HepG2 (cell line): ENCODE measurements at regions not wholly inside any gene's neighbourhood (a gene's known extent, or its start where the extent isn't known, plus 50 kb on each side); places are given as distances from the start of the nearest gene placed in this dataset.

Experiments used
- ATAC-seq: fragments of 200-7000 bp; cut with Tn5 transposase; 3 replicates; pipeline ENCODE4 v1.9.1; 2020; ENCODE audit warnings: mild to moderate bottlenecking, moderate library complexity
- BruUV-seq: library from RNA; stranded (reverse); fragments of 400-500 nt; replicated peaks from 2 replicates; lab custom pipeline; 2021; lab: Mats Ljungman, UMichigan
- CTCF ChIA-PET: fragments of 300-600 bp; formaldehyde crosslinking; extraction: SDS; loops from one replicate; lab custom pipeline; 2021; ENCODE audit warnings: low total read pairs, inconsistent platforms, low intra/inter-chr PET ratio; lab: Yijun Ruan, JAX
- POLR2A ChIA-PET: fragments of 350-600 bp; sonication (Branson Sonifier 250); formaldehyde crosslinking; loops from one replicate; lab custom pipeline; 2020; ENCODE audit warnings: antibody characterized with exemption, inconsistent platforms; lab: Yijun Ruan, JAX
- DNase-seq: peaks from one replicate; pipeline ENCODE4 v3.0.0-alpha.2; 2015; ENCODE audit warnings: low spot score
- FAIRE-seq: peaks from 3 replicates; lab custom pipeline; 2011; peaks lifted over from hg19 to GRCh38; lab: Jason Lieb, UNC
- H2AFZ ChIP-seq: one replicate; pipeline ENCODE4 v1.6.1; 2011; ENCODE audit warnings: low read length, inconsistent platforms
- H3K27ac ChIP-seq: fragments of 300-600 bp; 3 replicates; pipeline ENCODE4 v1.8.0; 2011; ENCODE audit warnings: mixed run types, mild to moderate bottlenecking, mixed read lengths, low read length, inconsistent platforms; ENCODE audit not compliant: insufficient read depth; ENCODE audit errors: extremely low read length
- H3K27me3 ChIP-seq, 2 experiments: fragments of 200-600 bp in 1 of 2; 2 replicates in 1 of 2; 3 replicates in 1 of 2; pipeline versions ENCODE4 v1.6.0 to v1.8.0; 2011; ENCODE audit warnings: low read length in 2 of 2, mild to moderate bottlenecking in 2 of 2, moderate library complexity in 2 of 2, inconsistent platforms in 1 of 2; ENCODE audit not compliant: insufficient read depth in 2 of 2, control insufficient read depth in 1 of 2
- H3K36me3 ChIP-seq, 2 experiments: fragments of 200-600 bp in 1 of 2; replicated peaks in 1 of 2; 2 replicates in 1 of 2; 3 replicates in 1 of 2; pipeline versions ENCODE4 v1.5.1 to v1.8.0; 2011; ENCODE audit warnings: low read length in 2 of 2, inconsistent platforms in 1 of 2; ENCODE audit not compliant: insufficient read depth in 2 of 2, control insufficient read depth in 1 of 2
- H3K4me1 ChIP-seq: 2 replicates; pipeline ENCODE4 v1.5.1; 2012; ENCODE audit warnings: low read length, inconsistent platforms; ENCODE audit not compliant: insufficient read depth
- H3K4me2 ChIP-seq: 2 replicates; pipeline ENCODE4 v1.6.0; 2011; ENCODE audit warnings: low read depth, low read length, inconsistent platforms
- H3K4me3 ChIP-seq, 3 experiments: fragments of 200-600 bp in 1 of 3; sonication (generic), shearing (Covaris generic) in 1 of 3; replicated peaks in 1 of 3; 2 replicates each; pipeline ENCODE4 v1.5.1; 2011 to 2016; ENCODE audit warnings: low read length in 3 of 3, inconsistent platforms in 2 of 3, low read depth in 2 of 3, mild to moderate bottlenecking in 2 of 3, control low read depth in 1 of 3, mixed read lengths in 1 of 3; ENCODE audit not compliant: insufficient read depth in 1 of 3
- H3K79me2 ChIP-seq: one replicate; pipeline ENCODE4 v1.6.1; 2011; ENCODE audit warnings: low read length, inconsistent platforms; ENCODE audit not compliant: insufficient read depth
- H3K9ac ChIP-seq: 2 replicates; pipeline ENCODE4 v1.6.0; 2011; ENCODE audit warnings: mild to moderate bottlenecking, low read depth, low read length, inconsistent platforms; ENCODE audit not compliant: insufficient read depth
- H3K9me3 ChIP-seq: 2 replicates; pipeline ENCODE4 v1.5.1; 2012; ENCODE audit warnings: mild to moderate bottlenecking, low read length
- H4K20me1 ChIP-seq: 2 replicates; pipeline ENCODE4 v1.6.0; 2011; ENCODE audit warnings: inconsistent platforms, mild to moderate bottlenecking, low read length, moderate library complexity; ENCODE audit not compliant: insufficient read depth
- EP300 ChIP-seq, 3 experiments: sonication (generic) in 1 of 3; formaldehyde crosslinking in 1 of 3; IDR thresholded peaks; 2 replicates each; pipeline versions ENCODE4 v1.5.1 to v1.6.1; 2011 to 2020; ENCODE audit warnings: low read depth in 2 of 3, low read length in 2 of 3, borderline replicate concordance in 1 of 3, improper control_type of control experiment in 1 of 3, mild to moderate bottlenecking in 1 of 3, missing genetic modification reagents in 1 of 3, moderate library complexity in 1 of 3
- ISX ChIP-seq: sonication (generic); formaldehyde crosslinking; conservative IDR thresholded peaks from 2 replicates; pipeline ENCODE4 v1.5.0; 2020; ENCODE audit warnings: missing genetic modification reagents
- NCOA1 ChIP-seq: sonication (generic); formaldehyde crosslinking; IDR thresholded peaks from 2 replicates; pipeline ENCODE4 v1.9.0; 2021; ENCODE audit warnings: missing genetic modification reagents
- SUZ12 ChIP-seq: fragments of 150-350 bp; IDR thresholded peaks from 2 replicates; pipeline ENCODE4 v1.6.1; 2014; ENCODE audit warnings: low read depth, low read length
- ZZZ3 ChIP-seq: sonication (generic); formaldehyde crosslinking; IDR thresholded peaks from 2 replicates; pipeline ENCODE4 v1.4.0; 2020; ENCODE audit warnings: missing genetic modification reagents, mild to moderate bottlenecking, borderline replicate concordance
- WGBS: methylation state at CpG from one replicate; pipeline ENCODE4 v1.1.6; 2017; ENCODE audit warnings: low lambda C conversion rate; 5-methylcytosine and 5-hydroxymethylcytosine counted together
- in situ Hi-C: cut with HindIII; loops from 2 replicates; pipeline ENCODE4 v1.10.0; 2017; ENCODE audit warnings: low pct_unique_long_range_greater_than_20kb; ENCODE audit not compliant: extremely low pct_ligation_motif_present
- intact Hi-C: fragments of 100-400 bp; cut with micrococcal nuclease; formaldehyde crosslinking; loops from one replicate; pipeline ENCODE4 v1.10.0; 2022; ENCODE audit not compliant: unreplicated experiment
- TF ChIP-seq, protein P1 (sequence below): sonication (generic); formaldehyde crosslinking; IDR thresholded peaks from 2 replicates; pipeline ENCODE4 v1.5.0; 2020; ENCODE audit warnings: mild to moderate bottlenecking, missing genetic modification reagents, borderline replicate concordance
- TF ChIP-seq, protein P2 (sequence below): sonication (generic); formaldehyde crosslinking; IDR thresholded peaks from 2 replicates; pipeline ENCODE4 v1.5.0; 2020; ENCODE audit warnings: missing genetic modification reagents, mild to moderate bottlenecking, borderline replicate concordance
- TF ChIP-seq, protein P3 (sequence below): sonication (generic); formaldehyde crosslinking; conservative IDR thresholded peaks from 2 replicates; pipeline ENCODE4 v1.8.0; 2022; ENCODE audit warnings: low read depth, missing genetic modification reagents

DNA sequence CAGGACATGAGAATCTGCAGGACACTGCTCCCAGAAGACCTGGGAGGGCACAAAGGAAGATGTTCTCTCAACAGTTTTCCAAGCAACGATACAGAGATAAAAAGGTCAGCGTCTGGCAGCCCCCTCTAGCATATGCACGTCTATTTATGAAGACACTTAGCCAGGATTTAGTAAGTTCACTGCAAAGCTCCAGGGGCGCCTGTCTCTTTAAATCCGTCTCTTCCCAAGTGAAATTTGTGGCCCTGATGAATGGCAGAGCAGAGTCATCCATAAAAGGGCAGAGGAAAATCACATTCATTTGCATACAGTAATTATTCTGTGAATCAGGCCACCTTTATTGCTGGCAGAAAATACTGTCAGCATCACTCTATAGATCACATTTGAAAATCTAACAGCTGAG lies 390.9 kb upstream of the SMIM21 start:
- in situ Hi-C loops (no loop called here), intact Hi-C loops (no loop called here)
- H3K4me3 ChIP-seq = no peak overlapping the region
- BruUV-seq = no TSS peak
- H2AFZ ChIP-seq = no peak overlapping the region
- POLR2A ChIA-PET = no interaction called here
- no peaks in the 10 kb centered on the region for H3K36me3 ChIP-seq
- H3K4me1 ChIP-seq = no peaks in the 10 kb centered on the region
- DNase-seq = no peak
- CTCF ChIA-PET = no interaction called here
- WGBS = 3% methylated on average over 5 of the region's 5 CpGs
- no peak overlapping the region for H3K9ac ChIP-seq
- H3K27me3 ChIP-seq = no peaks in the 10 kb centered on the region
- ATAC-seq = no peak
- TF ChIP-seq SUZ12 (no peak), ISX (CRISPR knock-in tag) (no peak), ZZZ3 (no peak)
- no peak for FAIRE-seq
- no peaks in the 10 kb centered on the region for H4K20me1 ChIP-seq
- no peak overlapping the region for H3K4me2 ChIP-seq
- no peak overlapping the region for H3K27ac ChIP-seq
- no peaks in the 10 kb centered on the region for H3K79me2 ChIP-seq
- H3K9me3 ChIP-seq = no peaks in the 10 kb centered on the region

DNA sequence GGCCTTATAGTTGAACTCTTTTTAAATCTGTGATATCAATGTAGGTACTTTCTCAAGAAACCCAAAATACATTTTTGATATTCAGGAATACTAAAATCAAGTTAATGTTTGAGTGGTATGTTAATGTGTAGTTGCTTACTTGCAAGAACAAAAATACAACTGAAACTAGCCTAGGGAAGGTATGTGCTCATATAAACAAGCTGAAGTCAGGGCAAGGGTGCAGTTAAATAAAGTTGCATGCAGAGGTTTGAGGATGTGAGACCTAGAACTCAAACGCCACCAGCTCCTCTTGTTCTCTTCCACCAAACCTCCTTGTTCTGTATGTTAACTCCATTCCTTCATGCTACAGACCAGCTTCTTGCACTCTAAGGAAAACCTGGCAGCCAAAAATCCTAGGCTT lies 388.3 kb upstream of the SMIM21 start:
- POLR2A ChIA-PET = no interaction called here
- no peak for TF ChIP-seq EP300 (IDR thresholded peaks at IDR 0.05; ENCODE audit: low read depth in 2 of 2, low read length in 2 of 2)
- no peak for TF ChIP-seq EP300 (CRISPR knock-in tag; IDR thresholded peaks at IDR 0.05; ENCODE audit: borderline replicate concordance)
- TF ChIP-seq NCOA1 (CRISPR knock-in tag) = no peak
- TF ChIP-seq, protein P1, sequence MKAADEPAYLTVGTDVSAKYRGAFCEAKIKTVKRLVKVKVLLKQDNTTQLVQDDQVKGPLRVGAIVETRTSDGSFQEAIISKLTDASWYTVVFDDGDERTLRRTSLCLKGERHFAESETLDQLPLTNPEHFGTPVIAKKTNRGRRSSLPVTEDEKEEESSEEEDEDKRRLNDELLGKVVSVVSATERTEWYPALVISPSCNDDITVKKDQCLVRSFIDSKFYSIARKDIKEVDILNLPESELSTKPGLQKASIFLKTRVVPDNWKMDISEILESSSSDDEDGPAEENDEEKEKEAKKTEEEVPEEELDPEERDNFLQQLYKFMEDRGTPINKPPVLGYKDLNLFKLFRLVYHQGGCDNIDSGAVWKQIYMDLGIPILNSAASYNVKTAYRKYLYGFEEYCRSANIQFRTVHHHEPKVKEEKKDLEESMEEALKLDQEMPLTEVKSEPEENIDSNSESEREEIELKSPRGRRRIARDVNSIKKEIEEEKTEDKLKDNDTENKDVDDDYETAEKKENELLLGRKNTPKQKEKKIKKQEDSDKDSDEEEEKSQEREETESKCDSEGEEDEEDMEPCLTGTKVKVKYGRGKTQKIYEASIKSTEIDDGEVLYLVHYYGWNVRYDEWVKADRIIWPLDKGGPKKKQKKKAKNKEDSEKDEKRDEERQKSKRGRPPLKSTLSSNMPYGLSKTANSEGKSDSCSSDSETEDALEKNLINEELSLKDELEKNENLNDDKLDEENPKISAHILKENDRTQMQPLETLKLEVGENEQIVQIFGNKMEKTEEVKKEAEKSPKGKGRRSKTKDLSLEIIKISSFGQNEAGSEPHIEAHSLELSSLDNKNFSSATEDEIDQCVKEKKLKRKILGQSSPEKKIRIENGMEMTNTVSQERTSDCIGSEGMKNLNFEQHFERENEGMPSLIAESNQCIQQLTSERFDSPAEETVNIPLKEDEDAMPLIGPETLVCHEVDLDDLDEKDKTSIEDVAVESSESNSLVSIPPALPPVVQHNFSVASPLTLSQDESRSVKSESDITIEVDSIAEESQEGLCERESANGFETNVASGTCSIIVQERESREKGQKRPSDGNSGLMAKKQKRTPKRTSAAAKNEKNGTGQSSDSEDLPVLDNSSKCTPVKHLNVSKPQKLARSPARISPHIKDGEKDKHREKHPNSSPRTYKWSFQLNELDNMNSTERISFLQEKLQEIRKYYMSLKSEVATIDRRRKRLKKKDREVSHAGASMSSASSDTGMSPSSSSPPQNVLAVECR (CRISPR knock-in tag) = no peak
- TF ChIP-seq, protein P2, sequence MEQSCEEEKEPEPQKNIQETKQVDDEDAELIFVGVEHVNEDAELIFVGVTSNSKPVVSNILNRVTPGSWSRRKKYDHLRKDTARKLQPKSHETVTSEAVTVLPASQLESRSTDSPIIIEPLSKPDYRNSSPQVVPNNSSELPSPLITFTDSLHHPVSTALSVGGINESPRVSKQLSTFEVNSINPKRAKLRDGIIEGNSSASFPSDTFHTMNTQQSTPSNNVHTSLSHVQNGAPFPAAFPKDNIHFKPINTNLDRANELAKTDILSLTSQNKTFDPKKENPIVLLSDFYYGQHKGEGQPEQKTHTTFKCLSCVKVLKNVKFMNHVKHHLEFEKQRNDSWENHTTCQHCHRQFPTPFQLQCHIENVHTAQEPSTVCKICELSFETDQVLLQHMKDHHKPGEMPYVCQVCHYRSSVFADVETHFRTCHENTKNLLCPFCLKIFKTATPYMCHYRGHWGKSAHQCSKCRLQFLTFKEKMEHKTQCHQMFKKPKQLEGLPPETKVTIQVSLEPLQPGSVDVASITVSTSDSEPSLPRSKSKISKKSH (CRISPR knock-in tag) = no peak
- TF ChIP-seq, protein P3, sequence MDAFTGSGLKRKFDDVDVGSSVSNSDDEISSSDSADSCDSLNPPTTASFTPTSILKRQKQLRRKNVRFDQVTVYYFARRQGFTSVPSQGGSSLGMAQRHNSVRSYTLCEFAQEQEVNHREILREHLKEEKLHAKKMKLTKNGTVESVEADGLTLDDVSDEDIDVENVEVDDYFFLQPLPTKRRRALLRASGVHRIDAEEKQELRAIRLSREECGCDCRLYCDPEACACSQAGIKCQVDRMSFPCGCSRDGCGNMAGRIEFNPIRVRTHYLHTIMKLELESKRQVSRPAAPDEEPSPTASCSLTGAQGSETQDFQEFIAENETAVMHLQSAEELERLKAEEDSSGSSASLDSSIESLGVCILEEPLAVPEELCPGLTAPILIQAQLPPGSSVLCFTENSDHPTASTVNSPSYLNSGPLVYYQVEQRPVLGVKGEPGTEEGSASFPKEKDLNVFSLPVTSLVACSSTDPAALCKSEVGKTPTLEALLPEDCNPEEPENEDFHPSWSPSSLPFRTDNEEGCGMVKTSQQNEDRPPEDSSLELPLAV (CRISPR knock-in tag) = no peak

More for the DNA sequence above, 388.3 kb upstream of the SMIM21 start:
- ATAC-seq (no peak), DNase-seq (no peak), FAIRE-seq (no peak)
- Histone ChIP-seq H3K4me1 (no peaks in the 10 kb centered on the region), H2AFZ (no peak overlapping the region), H3K36me3 (no peaks in the 10 kb centered on the region), H4K20me1 (no peaks in the 10 kb centered on the region), H3K9ac (no peak overlapping the region), H3K79me2 (no peaks in the 10 kb centered on the region), H3K4me3 (no peak overlapping the region), H3K27me3 (0 out of 5 replicates have a peak, but pooled peaks cover 0 to under 1% of the 10 kb centered on the region in 2 experiments), H3K9me3 (no peaks in the 10 kb centered on the region), H3K4me2 (no peak overlapping the region), H3K27ac (no peak overlapping the region)
- CTCF ChIA-PET = no interaction called here
- WGBS = 9% methylated on average over 1 of the region's 1 CpG
- in situ Hi-C loops (no loop called here), intact Hi-C loops (no loop called here)
- no TSS peak for BruUV-seq
